Panc1 (cell line): ENCODE measurements at regions not wholly inside any gene's neighbourhood (a gene's known extent, or its start where the extent isn't known, plus 50 kb on each side); places are given as distances from the start of the nearest gene placed in this dataset.

Experiments used
- ATAC-seq: fragments of 200-7000 bp; cut with Tn5 transposase; 2 replicates; pipeline ENCODE4 v1.9.1; 2020; ENCODE audit warnings: mild to moderate bottlenecking, moderate library complexity
- BruUV-seq: library from RNA; stranded (reverse); fragments of 400-500 nt; replicated peaks from 2 replicates; lab custom pipeline; 2021; lab: Mats Ljungman, UMichigan
- CTCF ChIA-PET: fragments of 300-600 bp; sonication (Branson Sonifier 250); formaldehyde crosslinking; loops from one replicate; lab custom pipeline; 2022; ENCODE audit warnings: antibody characterized with exemption; lab: Charles Lee
- POLR2A ChIA-PET: fragments of 300-600 bp; sonication (Branson Sonifier 250); formaldehyde crosslinking; loops from one replicate; lab custom pipeline; 2022; ENCODE audit warnings: antibody characterized with exemption; lab: Charles Lee
- DNase-seq: peaks from one replicate; pipeline ENCODE4 v3.0.0-alpha.2; 2010; ENCODE audit warnings: low read depth, low spot score
- H3K27ac ChIP-seq: 2 replicates; pipeline ENCODE4 v1.5.1; 2011; ENCODE audit warnings: mild to moderate bottlenecking, low read length, inconsistent platforms
- H3K27me3 ChIP-seq: fragments of 200-500 bp; sonication (Bioruptor generic); 2 replicates; pipeline ENCODE4 v1.6.0; 2014; ENCODE audit warnings: low read length, inconsistent platforms; ENCODE audit not compliant: control insufficient read depth, insufficient read depth
- H3K36me3 ChIP-seq: fragments of 200-500 bp; sonication (Bioruptor generic); 2 replicates; pipeline ENCODE4 v1.5.1; 2014; ENCODE audit warnings: inconsistent platforms, mild to moderate bottlenecking, low read length, moderate library complexity; ENCODE audit not compliant: control insufficient read depth, insufficient read depth
- H3K4me1 ChIP-seq: 2 replicates; pipeline ENCODE4 v1.5.1; 2011; ENCODE audit warnings: inconsistent platforms, mild to moderate bottlenecking, low read length, moderate library complexity; ENCODE audit not compliant: control insufficient read depth, insufficient read depth
- H3K4me3 ChIP-seq, 2 experiments: 2 replicates each; pipeline ENCODE4 v1.5.1; 2011 to 2012; ENCODE audit warnings: low read depth in 2 of 2, low read length in 2 of 2, mild to moderate bottlenecking in 2 of 2, inconsistent platforms in 1 of 2, moderate library complexity in 1 of 2
- H3K9me3 ChIP-seq: fragments of 200-500 bp; sonication (Bioruptor generic); 2 replicates; pipeline ENCODE4 v1.5.1; 2014; ENCODE audit warnings: low read depth, mild to moderate bottlenecking, inconsistent platforms, low read length, moderate library complexity; ENCODE audit not compliant: control insufficient read depth, insufficient read depth
- CTCF ChIP-seq: fragments of 450-650 bp; IDR thresholded peaks from 2 replicates; pipeline ENCODE4 v1.5.1; 2017; ENCODE audit warnings: mild to moderate bottlenecking
- POLR2AphosphoS5 ChIP-seq: IDR thresholded peaks from 2 replicates; pipeline ENCODE4 v1.6.1; 2012; ENCODE audit warnings: mild to moderate bottlenecking, low read depth, low read length, moderate library complexity
- REST ChIP-seq, 2 experiments: IDR thresholded peaks; 2 replicates each; pipeline ENCODE4 v1.6.1; 2011 to 2012; ENCODE audit warnings: low read depth in 2 of 2, control low read depth in 1 of 2, low read length in 1 of 2, mild to moderate bottlenecking in 1 of 2, moderate library complexity in 1 of 2; ENCODE audit not compliant: insufficient read depth in 1 of 2
- SIN3A ChIP-seq: IDR thresholded peaks from 2 replicates; pipeline ENCODE4 v1.6.1; 2012; ENCODE audit warnings: low read depth, mild to moderate bottlenecking, low read length, moderate library complexity, borderline replicate concordance; ENCODE audit not compliant: insufficient read depth
- TCF7L2 ChIP-seq: IDR thresholded peaks from 2 replicates; pipeline ENCODE4 v1.6.1; 2011; ENCODE audit warnings: mild to moderate bottlenecking, low read depth, low read length, inconsistent platforms
- in situ Hi-C: cut with HindIII; loops from 2 replicates; pipeline ENCODE4 v1.10.0; 2016; ENCODE audit warnings: low sequenced_read_pairs, low pct_unique_long_range_greater_than_20kb
- intact Hi-C: fragments of 100-400 bp; cut with micrococcal nuclease; formaldehyde crosslinking; loops from one replicate; pipeline ENCODE4 v1.10.0; 2022; ENCODE audit not compliant: unreplicated experiment

GRCh38 chr1:5578690-5579089 is 413.5 kb downstream of the NPHP4 start:
- intact Hi-C loops, result no loop called here
- BruUV-seq, result no TSS peak

GRCh38 chr1:5577255-5578040 is 414.8 kb downstream of the NPHP4 start:
- Histone ChIP-seq H3K4me3 (no peak overlapping the region), H3K9me3 (no peaks in the 10 kb centered on the region), H3K4me1 (no peaks in the 10 kb centered on the region), H3K27me3 (peaks cover 4% of the 10 kb centered on the region), H3K27ac (no peak overlapping the region), H3K36me3 (no peaks in the 10 kb centered on the region)
- intact Hi-C loops, result no loop called here
- CTCF ChIA-PET, result no interaction called here
- BruUV-seq, result no TSS peak
- TF ChIP-seq REST (IDR thresholded peaks at IDR 0.05; ENCODE audit: insufficient read depth in 1 of 2, low read depth in 2 of 2, low read length in 1 of 2) (no peak), CTCF (no peak), TCF7L2 (no peak), SIN3A (no peak), POLR2AphosphoS5 (no peak)
- POLR2A ChIA-PET, result no interaction called here
- DNase-seq, result no peak
- in situ Hi-C loops, result no loop called here
- ATAC-seq, result no peak

More at GRCh38 chr1:5578690-5579089, 413.5 kb downstream of the NPHP4 start:
- CTCF ChIA-PET, result no interaction called here
- no peak overlapping the region for H3K27ac ChIP-seq
- H3K4me3 ChIP-seq, result no peak overlapping the region
- ATAC-seq (no peak), DNase-seq (no peak)
- no peaks in the 10 kb centered on the region for H3K9me3 ChIP-seq
- in situ Hi-C loops, result no loop called here
- no peaks in the 10 kb centered on the region for H3K4me1 ChIP-seq
- POLR2A ChIA-PET, result no interaction called here
- H3K36me3 ChIP-seq, result no peaks in the 10 kb centered on the region
- no peak for TF ChIP-seq SIN3A
- no peak for TF ChIP-seq TCF7L2
- TF ChIP-seq POLR2AphosphoS5, result no peak
- TF ChIP-seq REST (IDR thresholded peaks at IDR 0.05; ENCODE audit: insufficient read depth in 1 of 2, low read depth in 2 of 2, low read length in 1 of 2), result no peak
- no peak for TF ChIP-seq CTCF
- peaks cover 6% of the 10 kb centered on the region for H3K27me3 ChIP-seq
